Stomach (tissue), 8 donors: ENCODE measurements at regions not wholly inside any gene's neighbourhood (a gene's known extent, or its start where the extent isn't known, plus 50 kb on each side); places are given as distances from the start of the nearest gene placed in this dataset.
"Not testable (repeated sequence)": the region's sequence is repeated elsewhere in the genome, so short reads cannot be mapped to it uniquely, and the experiment has no call there.

Source experiments
- DNase-seq, 2 donors: peaks; one replicate each; pipeline versions ENCODE4 v3.0.0 to v3.0.0-alpha.2; 2013 to 2019
- H3K27ac ChIP-seq, 5 donors: fragments of 200-600 bp in 4 of 5; sonication (generic) in 4 of 5; one replicate each; pipeline ENCODE4 v1.5.1; 2013 to 2019; ENCODE audit warnings: mild to moderate bottlenecking in 1 of 5, moderate library complexity in 1 of 5
- H3K27me3 ChIP-seq, 3 donors: fragments of 200-600 bp; sonication (generic); one replicate each; pipeline ENCODE4 v1.5.1; 2017 to 2019; ENCODE audit warnings: mixed run types in 1 of 3
- H3K36me3 ChIP-seq, 4 donors: fragments of 200-600 bp; sonication (generic); 1 replicate in 3 of 4; 2 replicates in 1 of 4; pipeline ENCODE4 v1.5.1; 2016 to 2019
- H3K4me1 ChIP-seq, 4 donors: fragments of 200-600 bp; sonication (generic); one replicate each; pipeline ENCODE4 v1.5.1; 2016 to 2019
- H3K4me3 ChIP-seq, 4 donors: fragments of 200-600 bp; sonication (generic) in 3 of 4; one replicate each; pipeline ENCODE4 v1.5.1; 2016 to 2019; ENCODE audit warnings: mild to moderate bottlenecking in 1 of 4
- H3K9me3 ChIP-seq, 4 donors: fragments of 200-600 bp; sonication (generic); one replicate each; pipeline ENCODE4 v1.5.1; 2016 to 2019
- EP300 ChIP-seq: sonication (generic); formaldehyde crosslinking; IDR thresholded peaks from one replicate; pipeline ENCODE4 v1.6.1; 2017; ENCODE audit warnings: antibody characterized with exemption
- POLR2A ChIP-seq, 4 donors: fragments of 450-650 bp; IDR thresholded peaks; one replicate each; pipeline ENCODE4 v1.6.1; 2016; ENCODE audit warnings: antibody characterized with exemption in 4 of 4, control low read depth in 2 of 4, mild to moderate bottlenecking in 1 of 4, moderate library complexity in 1 of 4
- POLR2AphosphoS5 ChIP-seq, 3 donors: sonication (generic); formaldehyde crosslinking; IDR thresholded peaks; one replicate each; pipeline ENCODE4 v1.6.1; 2016; ENCODE audit warnings: antibody characterized with exemption in 3 of 3
- WGBS, 5 donors: extraction: QIAGEN DNeasy Blood & Tissue Kit in 3 of 5; methylation state at CpG; one replicate each; pipeline versions ENCODE4 v1.1.5 to v1.1.7; 2013 to 2018; 5-methylcytosine and 5-hydroxymethylcytosine counted together
- intact Hi-C: fragments of 100-400 bp; cut with DNase I; formaldehyde crosslinking; loops from one replicate; pipeline ENCODE4 v1.15.1; 2023; ENCODE audit warnings: low total_unique reads
- TF ChIP-seq, protein P1 (sequence below), 7 experiments: fragments of 450-650 bp in 4 of 7; fragments of 200-600 bp in 3 of 7; sonication (generic) in 3 of 7; IDR thresholded peaks; one replicate each; pipeline ENCODE4 v1.5.1; 2016 to 2019; ENCODE audit warnings: antibody characterized with exemption in 7 of 7, control low read depth in 2 of 7, mild to moderate bottlenecking in 1 of 7
- donor health status: healthy with polysubstance abuse.
- donor health status: Bipolar disorder and iron deficiency.
- donor health status: healthy.

DNA sequence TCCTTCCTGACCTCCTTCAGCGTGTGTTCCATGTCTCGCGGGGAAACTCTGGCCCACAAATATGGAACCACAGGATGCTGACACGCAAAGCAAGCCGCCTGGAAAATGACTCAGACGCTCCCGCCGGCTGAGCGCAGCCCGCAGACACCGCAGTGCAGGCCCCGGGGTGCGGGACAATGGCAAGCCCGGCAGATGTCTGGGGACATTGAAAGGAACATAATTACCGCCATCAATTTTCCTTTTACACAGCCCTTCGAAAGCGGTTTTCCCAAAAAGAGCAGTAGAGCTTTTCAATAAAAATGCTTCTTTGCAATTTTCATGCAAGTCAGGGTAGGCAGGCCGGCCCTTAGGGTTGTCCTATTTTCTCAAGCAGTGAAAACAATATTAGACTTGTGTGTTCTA lies 159.2 kb upstream of the SH3BP4 start:
- Histone ChIP-seq H3K27ac (no peak overlapping the region), H3K4me3 (no peak overlapping the region), H3K36me3 (no peaks in the 10 kb centered on the region), H3K4me1 (peaks cover 7 to 13% (median 11%) of the 10 kb centered on the region in 4 donors), H3K27me3 (peaks cover 0 to 2% (median 0%) of the 10 kb centered on the region in 3 donors), H3K9me3 (no peaks in the 10 kb centered on the region)
- no peak for DNase-seq
- intact Hi-C loops: no loop called here
- WGBS, 5 donors: 89 to 96% (median 95%) methylated on average over 18 of the region's 18 CpGs
- no peak for TF ChIP-seq EP300
- TF ChIP-seq POLR2A (IDR thresholded peaks at IDR 0.05): no peak
- TF ChIP-seq, protein P1, sequence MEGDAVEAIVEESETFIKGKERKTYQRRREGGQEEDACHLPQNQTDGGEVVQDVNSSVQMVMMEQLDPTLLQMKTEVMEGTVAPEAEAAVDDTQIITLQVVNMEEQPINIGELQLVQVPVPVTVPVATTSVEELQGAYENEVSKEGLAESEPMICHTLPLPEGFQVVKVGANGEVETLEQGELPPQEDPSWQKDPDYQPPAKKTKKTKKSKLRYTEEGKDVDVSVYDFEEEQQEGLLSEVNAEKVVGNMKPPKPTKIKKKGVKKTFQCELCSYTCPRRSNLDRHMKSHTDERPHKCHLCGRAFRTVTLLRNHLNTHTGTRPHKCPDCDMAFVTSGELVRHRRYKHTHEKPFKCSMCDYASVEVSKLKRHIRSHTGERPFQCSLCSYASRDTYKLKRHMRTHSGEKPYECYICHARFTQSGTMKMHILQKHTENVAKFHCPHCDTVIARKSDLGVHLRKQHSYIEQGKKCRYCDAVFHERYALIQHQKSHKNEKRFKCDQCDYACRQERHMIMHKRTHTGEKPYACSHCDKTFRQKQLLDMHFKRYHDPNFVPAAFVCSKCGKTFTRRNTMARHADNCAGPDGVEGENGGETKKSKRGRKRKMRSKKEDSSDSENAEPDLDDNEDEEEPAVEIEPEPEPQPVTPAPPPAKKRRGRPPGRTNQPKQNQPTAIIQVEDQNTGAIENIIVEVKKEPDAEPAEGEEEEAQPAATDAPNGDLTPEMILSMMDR (IDR thresholded peaks at IDR 0.05): no peak
- no peak for TF ChIP-seq POLR2AphosphoS5 (IDR thresholded peaks at IDR 0.05)

- intact Hi-C loops, H3K9me3 ChIP-seq, H3K36me3 ChIP-seq, H3K27me3 ChIP-seq, H3K27ac ChIP-seq, DNase-seq, H3K4me3 ChIP-seq: not testable (repeated sequence)
- 91 to 97% (median 96%) methylated on average over 8 of the region's 8 CpGs for WGBS, 5 donors
- peaks cover 7 to 13% (median 11%) of the 10 kb centered on the region in 4 donors for H3K4me1 ChIP-seq
These were observed 159.7 kb upstream of the SH3BP4 start for GRCh38 chr2:234792096-234792495.

- no peak for DNase-seq
- 80 to 93% (median 90%) methylated on average over 10 of the region's 10 CpGs for WGBS, 5 donors
- no peak for TF ChIP-seq EP300
- no peak for TF ChIP-seq POLR2AphosphoS5 (IDR thresholded peaks at IDR 0.05)
- TF ChIP-seq POLR2A (IDR thresholded peaks at IDR 0.05): no peak
- TF ChIP-seq, protein P1 (IDR thresholded peaks at IDR 0.05): no peak
- Histone ChIP-seq H3K27me3 (peaks cover 0 to 2% (median 0%) of the 10 kb centered on the region in 3 donors), H3K27ac (no peak overlapping the region), H3K36me3 (no peaks in the 10 kb centered on the region), H3K4me3 (no peak overlapping the region), H3K9me3 (no peaks in the 10 kb centered on the region), H3K4me1 (peaks cover 0 to 5% (median 2%) of the 10 kb centered on the region in 4 donors)
- intact Hi-C loops: no loop called here
These were observed 161.4 kb upstream of the SH3BP4 start for GRCh38 chr2:234790380-234790779.

GRCh38 chr2:234789556-234790325 lies 162.1 kb upstream of the SH3BP4 start:
- H3K4me3 ChIP-seq: no peak overlapping the region
- no peak for DNase-seq
- no peak overlapping the region for H3K27ac ChIP-seq
- peaks cover 0 to 2% (median 0%) of the 10 kb centered on the region in 3 donors for H3K27me3 ChIP-seq
- no peaks in the 10 kb centered on the region for H3K9me3 ChIP-seq
- 79 to 93% (median 88%) methylated on average over 9 of the region's 9 CpGs for WGBS, 5 donors
- H3K4me1 ChIP-seq: no peaks in the 10 kb centered on the region
- intact Hi-C loops: no loop called here
- H3K36me3 ChIP-seq: no peaks in the 10 kb centered on the region
- no peak for TF ChIP-seq POLR2AphosphoS5 (IDR thresholded peaks at IDR 0.05)

- no peak overlapping the region for H3K4me3 ChIP-seq
- WGBS, 5 donors: 88 to 96% (median 94%) methylated on average over 4 of the region's 4 CpGs
- no peak overlapping the region for H3K27ac ChIP-seq
- no peak for DNase-seq
- no peaks in the 10 kb centered on the region for H3K36me3 ChIP-seq
- no peaks in the 10 kb centered on the region for H3K4me1 ChIP-seq
- peaks cover 0 to 7% (median 4%) of the 10 kb centered on the region in 4 donors for H3K9me3 ChIP-seq
- intact Hi-C loops: no loop called here
- H3K27me3 ChIP-seq: peaks cover 0 to 2% (median 0%) of the 10 kb centered on the region in 3 donors
- TF ChIP-seq, protein P1 (IDR thresholded peaks at IDR 0.05): no peak
- TF ChIP-seq POLR2AphosphoS5 (IDR thresholded peaks at IDR 0.05) (no peak), POLR2A (IDR thresholded peaks at IDR 0.05) (no peak), EP300 (no peak)
These were observed 163.0 kb upstream of the SH3BP4 start for GRCh38 chr2:234788841-234789240.
